MCF 10A (cell line): ENCODE measurements at regions not wholly inside any gene's neighbourhood (a gene's known extent, or its start where the extent isn't known, plus 50 kb on each side); places are given as distances from the start of the nearest gene placed in this dataset.

Source experiments
- BruUV-seq: library from RNA; stranded (reverse); fragments of 400-500 nt; replicated peaks from 2 replicates; lab custom pipeline; 2021; lab: Mats Ljungman, UMichigan
- CTCF ChIA-PET: fragments of 300-600 bp; sonication (Branson Sonifier 250); formaldehyde crosslinking; extraction: SDS; loops from one replicate; lab custom pipeline; 2021; ENCODE audit warnings: antibody characterized with exemption, inconsistent platforms; lab: Yijun Ruan, JAX
- POLR2A ChIA-PET: fragments of 300-600, 350-650 bp; sonication (Branson Sonifier 250); formaldehyde crosslinking; extraction: SDS; loops from one replicate; lab custom pipeline; 2020; ENCODE audit warnings: antibody characterized with exemption, inconsistent platforms; lab: Yijun Ruan, JAX
- DNase-seq: peaks from one replicate; pipeline ENCODE4 v3.0.0-alpha.2; 2018; ENCODE audit not compliant: unreplicated experiment
- H3K27ac Mint-ChIP-seq: one replicate; pipeline ENCODE4 v1.8.0; 2022; ENCODE audit warnings: mild to moderate bottlenecking, low read depth, mixed read lengths; ENCODE audit not compliant: unreplicated experiment
- H3K27me3 Mint-ChIP-seq: one replicate; pipeline ENCODE4 v1.8.0; 2022; ENCODE audit warnings: mixed read lengths; ENCODE audit not compliant: insufficient read depth, unreplicated experiment
- H3K36me3 Mint-ChIP-seq: one replicate; pipeline ENCODE4 v1.8.0; 2022; ENCODE audit warnings: mild to moderate bottlenecking, moderate library complexity, mixed read lengths; ENCODE audit not compliant: insufficient read depth, unreplicated experiment
- H3K4me1 Mint-ChIP-seq: one replicate; pipeline ENCODE4 v1.8.0; 2022; ENCODE audit warnings: mixed read lengths; ENCODE audit not compliant: insufficient read depth, unreplicated experiment
- H3K4me3 Mint-ChIP-seq: one replicate; pipeline ENCODE4 v1.8.0; 2022; ENCODE audit warnings: mild to moderate bottlenecking, moderate library complexity, mixed read lengths; ENCODE audit not compliant: unreplicated experiment
- H3K9me3 Mint-ChIP-seq: one replicate; pipeline ENCODE4 v1.8.0; 2022; ENCODE audit warnings: mixed read lengths; ENCODE audit not compliant: unreplicated experiment
- CTCF ChIP-seq: fragments of 200-600 bp; IDR thresholded peaks from one replicate; pipeline ENCODE4 v1.8.0; 2022; ENCODE audit warnings: antibody characterized with exemption, mild to moderate bottlenecking; ENCODE audit not compliant: unreplicated experiment
- intact Hi-C: fragments of 100-400 bp; cut with micrococcal nuclease; formaldehyde crosslinking; loops from 2 replicates; pipeline ENCODE4 v1.14.1; 2022

- no peak overlapping the region for H3K27ac Mint-ChIP-seq
- ChIA-PET CTCF (no interaction called here), POLR2A (interaction anchor here (0.7 to 1.9 kb wide), 2 partner anchors 10 to 656 kb away, joined by 3 to 7 read pairs; no protein-coding TSS in a partner anchor)
- H3K27me3 Mint-ChIP-seq: no peaks in the 10 kb centered on the region
- no peak for DNase-seq
- TF ChIP-seq CTCF: no peak
- H3K4me3 Mint-ChIP-seq: no peak overlapping the region
- intact Hi-C loops: no loop called here
- no TSS peak for BruUV-seq
- peaks cover 11% of the 10 kb centered on the region for H3K4me1 Mint-ChIP-seq
- peaks cover 4% of the 10 kb centered on the region for H3K36me3 Mint-ChIP-seq
- no peaks in the 10 kb centered on the region for H3K9me3 Mint-ChIP-seq
These were observed 157.6 kb downstream of the LPIN1 start for GRCh38 chr2:11904029-11904428.

- POLR2A ChIA-PET: interaction anchor here (0.7 to 1.9 kb wide), 2 partner anchors 9 to 655 kb away, joined by 3 to 7 read pairs; no protein-coding TSS in a partner anchor
- TF ChIP-seq CTCF: no peak
- BruUV-seq: no TSS peak
- H3K27me3 Mint-ChIP-seq: no peaks in the 10 kb centered on the region
- H3K4me1 Mint-ChIP-seq: peaks cover 4% of the 10 kb centered on the region
- no peak for DNase-seq
- intact Hi-C loops: no loop called here
- no peak overlapping the region for H3K4me3 Mint-ChIP-seq
- no peaks in the 10 kb centered on the region for H3K9me3 Mint-ChIP-seq
- H3K36me3 Mint-ChIP-seq: peaks cover 4% of the 10 kb centered on the region
- CTCF ChIA-PET: no interaction called here
- no peak overlapping the region for H3K27ac Mint-ChIP-seq
These were observed 158.5 kb downstream of the LPIN1 start for GRCh38 chr2:11904941-11905340.

GRCh38 chr2:11907190-11907589, 160.8 kb downstream of the LPIN1 start:
- BruUV-seq: no TSS peak
- no peak for TF ChIP-seq CTCF
- Mint-ChIP-seq H3K36me3 (peaks cover 4% of the 10 kb centered on the region), H3K4me3 (no peak overlapping the region), H3K27ac (no peak overlapping the region), H3K27me3 (no peaks in the 10 kb centered on the region), H3K4me1 (no peaks in the 10 kb centered on the region), H3K9me3 (no peaks in the 10 kb centered on the region)
- intact Hi-C loops: no loop called here
- ChIA-PET POLR2A (no interaction called here), CTCF (no interaction called here)
- no peak for DNase-seq

GRCh38 chr2:11910971-11911370, 164.5 kb downstream of the LPIN1 start:
- intact Hi-C loops: no loop called here
- BruUV-seq: no TSS peak
- H3K4me1 Mint-ChIP-seq: peaks cover 25% of the 10 kb centered on the region
- H3K4me3 Mint-ChIP-seq: no peak overlapping the region
- H3K27ac Mint-ChIP-seq: no peak overlapping the region
- no peak for TF ChIP-seq CTCF
- ChIA-PET CTCF (interaction anchor here (0.7 kb wide), 1 partner anchor 41 kb away, joined by 3 read pairs; no protein-coding TSS in a partner anchor), POLR2A (no interaction called here)
- H3K9me3 Mint-ChIP-seq: no peaks in the 10 kb centered on the region
- H3K27me3 Mint-ChIP-seq: no peaks in the 10 kb centered on the region
- DNase-seq: no peak
- H3K36me3 Mint-ChIP-seq: no peaks in the 10 kb centered on the region
